CD14-positive monocyte (primary cell): ENCODE measurements at regions not wholly inside any gene's neighbourhood (a gene's known extent, or its start where the extent isn't known, plus 50 kb on each side); places are given as distances from the start of the nearest gene placed in this dataset.

ENCODE experiments used
- DNase-seq, 3 donors: peaks; one replicate each; pipeline ENCODE4 v3.0.0-alpha.2; 2011 to 2022
- H2AFZ ChIP-seq: 2 replicates; pipeline ENCODE4 v1.6.0; 2012; ENCODE audit warnings: mild to moderate bottlenecking, low read depth, low read length, inconsistent platforms; ENCODE audit not compliant: insufficient read depth, poor library complexity, severe bottlenecking
- H3K27ac ChIP-seq, 2 donors: 1 replicate in 1 of 2; 2 replicates in 1 of 2; pipeline ENCODE4 v1.5.1; 2012 to 2013; ENCODE audit warnings: low read length in 2 of 2, control low read depth in 1 of 2, inconsistent platforms in 1 of 2, low read depth in 1 of 2, mild to moderate bottlenecking in 1 of 2
- H3K27me3 ChIP-seq, 2 donors: one replicate each; pipeline versions ENCODE4 v1.6.0 to v1.6.1; 2011 to 2013; ENCODE audit warnings: low read length in 2 of 2; ENCODE audit not compliant: control insufficient read depth in 2 of 2, insufficient read depth in 2 of 2
- H3K36me3 ChIP-seq, 2 donors: replicated peaks in 1 of 2; 1 replicate in 1 of 2; 2 replicates in 1 of 2; pipeline versions ENCODE4 v1.5.1 to v1.6.1; 2012 to 2013; ENCODE audit warnings: low read length in 2 of 2, control low read depth in 1 of 2, inconsistent platforms in 1 of 2, mild to moderate bottlenecking in 1 of 2; ENCODE audit not compliant: insufficient read depth in 2 of 2, control insufficient read depth in 1 of 2
- H3K4me1 ChIP-seq, 2 donors: 1 replicate in 1 of 2; 2 replicates in 1 of 2; pipeline versions ENCODE4 v1.5.1 to v1.6.1; 2012 to 2013; ENCODE audit warnings: low read length in 2 of 2, control low read depth in 1 of 2, inconsistent platforms in 1 of 2, mild to moderate bottlenecking in 1 of 2, moderate library complexity in 1 of 2; ENCODE audit not compliant: insufficient read depth in 2 of 2, control insufficient read depth in 1 of 2
- H3K4me2 ChIP-seq: replicated peaks from 2 replicates; pipeline ENCODE3; 2012; ENCODE audit warnings: low read length, moderate library complexity, mild to moderate bottlenecking; ENCODE audit not compliant: poor library complexity, severe bottlenecking; ENCODE audit errors: extremely low read depth
- H3K4me3 ChIP-seq, 3 experiments: fragments of 200-600 bp in 1 of 3; sonication (generic) in 1 of 3; replicated peaks in 1 of 3; 1 replicate in 2 of 3; 2 replicates in 1 of 3; pipeline ENCODE4 v1.5.1; 2011 to 2013; ENCODE audit warnings: low read length in 3 of 3, mild to moderate bottlenecking in 3 of 3, control low read depth in 2 of 3, low read depth in 2 of 3, inconsistent platforms in 1 of 3, moderate library complexity in 1 of 3
- H3K79me2 ChIP-seq: 2 replicates; pipeline ENCODE4 v1.6.0; 2012; ENCODE audit warnings: mild to moderate bottlenecking, control low read depth, inconsistent platforms, low read length, moderate library complexity; ENCODE audit not compliant: insufficient read depth
- H3K9ac ChIP-seq: 2 replicates; pipeline ENCODE4 v1.6.0; 2017; ENCODE audit warnings: low read length, mild to moderate bottlenecking; ENCODE audit not compliant: insufficient read depth, poor library complexity, severe bottlenecking
- H3K9me3 ChIP-seq, 2 donors: replicated peaks in 1 of 2; 1 replicate in 1 of 2; 2 replicates in 1 of 2; pipeline versions ENCODE4 v1.5.1 to v1.6.1; 2012 to 2013; ENCODE audit warnings: low read length in 2 of 2, control low read depth in 1 of 2; ENCODE audit not compliant: control insufficient read depth in 1 of 2, insufficient read depth in 1 of 2
- H4K20me1 ChIP-seq: 2 replicates; pipeline ENCODE4 v1.6.0; 2012; ENCODE audit warnings: mild to moderate bottlenecking, low read length, control low read depth, moderate library complexity; ENCODE audit not compliant: insufficient read depth
- H3K27ac Mint-ChIP-seq, 7 donors: one replicate each; pipeline ENCODE4 v1.8.0; 2020; ENCODE audit warnings: mild to moderate bottlenecking in 7 of 7, mixed read lengths in 7 of 7, moderate library complexity in 6 of 7, inconsistent platforms in 2 of 7
- H3K27me3 Mint-ChIP-seq, 3 donors: one replicate each; pipeline ENCODE4 v1.8.0; 2021 to 2022; ENCODE audit warnings: low read depth in 3 of 3, mild to moderate bottlenecking in 3 of 3, mixed read lengths in 3 of 3, moderate library complexity in 3 of 3, inconsistent platforms in 1 of 3
- H3K36me3 Mint-ChIP-seq, 2 donors: one replicate each; pipeline ENCODE4 v1.8.0; 2020; ENCODE audit warnings: mixed read lengths in 2 of 2, inconsistent platforms in 1 of 2, mild to moderate bottlenecking in 1 of 2
- H3K4me1 Mint-ChIP-seq: one replicate; pipeline ENCODE4 v1.8.0; 2020; ENCODE audit warnings: mild to moderate bottlenecking, mixed read lengths
- H3K4me3 Mint-ChIP-seq, 2 donors: one replicate each; pipeline ENCODE4 v1.8.0; 2020; ENCODE audit warnings: mild to moderate bottlenecking in 2 of 2, mixed read lengths in 2 of 2, moderate library complexity in 1 of 2
- H3K9me3 Mint-ChIP-seq, 7 donors: one replicate each; pipeline ENCODE4 v1.8.0; 2020 to 2022; ENCODE audit warnings: mixed read lengths in 7 of 7, mild to moderate bottlenecking in 6 of 7, moderate library complexity in 6 of 7, inconsistent platforms in 2 of 7
- WGBS: methylation state at CpG from one replicate; pipeline ENCODE4 v1.1.5; 2013; ENCODE audit warnings: missing lambda C conversion rate; ENCODE audit not compliant: insufficient coverage; 5-methylcytosine and 5-hydroxymethylcytosine counted together
- intact Hi-C, 2 donors: fragments of 100-400 bp; cut with micrococcal nuclease; formaldehyde crosslinking; loops; one replicate each; pipeline versions ENCODE4 v1.15.0 to v1.15.1; 2023
- TF ChIP-seq, protein P1 (sequence below): fragments of 200-600 bp; IDR thresholded peaks from one replicate; pipeline ENCODE4 v1.8.0; 2022; ENCODE audit warnings: antibody characterized with exemption, mild to moderate bottlenecking

DNA sequence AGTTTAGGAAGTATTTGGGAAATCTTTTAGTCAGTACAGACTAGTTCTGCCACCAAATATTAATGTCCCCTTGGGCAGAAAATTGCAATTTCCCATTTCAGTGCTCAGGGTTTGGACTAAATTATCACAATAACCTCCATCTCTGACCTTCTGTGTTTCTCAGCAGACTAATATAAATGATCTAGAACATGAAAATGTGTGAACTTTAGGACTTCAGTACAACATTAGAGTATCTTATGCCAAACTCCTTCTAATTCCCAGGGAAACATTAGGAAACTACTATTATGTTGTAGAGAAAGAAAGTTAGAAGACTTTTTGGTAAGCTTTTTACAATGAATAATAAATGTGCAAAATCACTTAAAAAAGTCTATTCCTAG is 1087.6 kb upstream of the CITED2 start:
- TF ChIP-seq, protein P1, sequence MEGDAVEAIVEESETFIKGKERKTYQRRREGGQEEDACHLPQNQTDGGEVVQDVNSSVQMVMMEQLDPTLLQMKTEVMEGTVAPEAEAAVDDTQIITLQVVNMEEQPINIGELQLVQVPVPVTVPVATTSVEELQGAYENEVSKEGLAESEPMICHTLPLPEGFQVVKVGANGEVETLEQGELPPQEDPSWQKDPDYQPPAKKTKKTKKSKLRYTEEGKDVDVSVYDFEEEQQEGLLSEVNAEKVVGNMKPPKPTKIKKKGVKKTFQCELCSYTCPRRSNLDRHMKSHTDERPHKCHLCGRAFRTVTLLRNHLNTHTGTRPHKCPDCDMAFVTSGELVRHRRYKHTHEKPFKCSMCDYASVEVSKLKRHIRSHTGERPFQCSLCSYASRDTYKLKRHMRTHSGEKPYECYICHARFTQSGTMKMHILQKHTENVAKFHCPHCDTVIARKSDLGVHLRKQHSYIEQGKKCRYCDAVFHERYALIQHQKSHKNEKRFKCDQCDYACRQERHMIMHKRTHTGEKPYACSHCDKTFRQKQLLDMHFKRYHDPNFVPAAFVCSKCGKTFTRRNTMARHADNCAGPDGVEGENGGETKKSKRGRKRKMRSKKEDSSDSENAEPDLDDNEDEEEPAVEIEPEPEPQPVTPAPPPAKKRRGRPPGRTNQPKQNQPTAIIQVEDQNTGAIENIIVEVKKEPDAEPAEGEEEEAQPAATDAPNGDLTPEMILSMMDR = no peak
- Histone ChIP-seq H3K79me2 (no peaks in the 10 kb centered on the region), H4K20me1 (no peaks in the 10 kb centered on the region), H3K4me1 (peaks cover 9 to 11% of the 10 kb centered on the region in 2 donors), H3K9ac (no peak overlapping the region), H3K9me3 (no peaks in the 10 kb centered on the region), H3K27me3 (no peaks in the 10 kb centered on the region), H3K4me2 (no peak overlapping the region), H3K27ac (no peak overlapping the region), H3K36me3 (no peaks in the 10 kb centered on the region), H3K4me3 (no peak overlapping the region), H2AFZ (no peak overlapping the region)
- no peaks in the 10 kb centered on the region for H3K36me3 Mint-ChIP-seq
- no peak overlapping the region for H3K27ac Mint-ChIP-seq
- peaks cover 0 to 16% (median 3%) of the 10 kb centered on the region in 7 donors for H3K9me3 Mint-ChIP-seq
- no peak overlapping the region for H3K4me3 Mint-ChIP-seq
- H3K4me1 Mint-ChIP-seq = peaks cover 14% of the 10 kb centered on the region
- DNase-seq = no peak
- intact Hi-C loops = no loop called here
- peaks cover 0 to 2% (median 0%) of the 10 kb centered on the region in 3 donors for H3K27me3 Mint-ChIP-seq

DNA sequence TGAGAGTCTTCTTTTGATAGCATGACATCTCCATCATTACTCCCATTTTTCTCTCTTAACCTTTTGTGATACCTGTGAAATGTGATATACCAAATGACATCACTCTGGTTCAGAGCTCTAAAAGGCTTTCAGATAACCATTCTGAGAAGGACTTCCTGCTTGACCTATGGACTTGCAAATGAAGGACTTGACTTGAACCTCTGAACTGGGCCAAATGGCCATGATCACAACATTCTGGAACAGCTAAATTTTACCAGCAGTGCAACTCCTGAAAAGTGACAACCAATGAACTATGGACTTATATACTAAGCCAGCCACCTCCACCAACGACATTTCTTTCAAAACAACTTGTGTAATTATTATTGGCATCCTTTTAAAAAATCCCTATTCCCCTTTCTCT is 1085.8 kb upstream of the CITED2 start:
- Mint-ChIP-seq H3K9me3 (peaks cover 0 to 9% (median 1%) of the 10 kb centered on the region in 7 donors), H3K36me3 (no peaks in the 10 kb centered on the region), H3K27ac (no peak overlapping the region), H3K4me1 (peaks cover 17% of the 10 kb centered on the region), H3K27me3 (peaks cover 0 to 2% (median 0%) of the 10 kb centered on the region in 3 donors), H3K4me3 (no peak overlapping the region)
- H3K27me3 ChIP-seq = no peaks in the 10 kb centered on the region
- no peaks in the 10 kb centered on the region for H4K20me1 ChIP-seq
- peaks cover 9 to 11% of the 10 kb centered on the region in 2 donors for H3K4me1 ChIP-seq
- no peaks in the 10 kb centered on the region for H3K36me3 ChIP-seq
- DNase-seq = no peak
- H3K27ac ChIP-seq = no peak overlapping the region
- intact Hi-C loops = no loop called here
- no peaks in the 10 kb centered on the region for H3K9me3 ChIP-seq
- TF ChIP-seq, protein P1 = no peak
- no peaks in the 10 kb centered on the region for H3K79me2 ChIP-seq
- no peak overlapping the region for H3K4me3 ChIP-seq
- WGBS = 60% methylated on average over 1 of the region's 1 CpG
- H2AFZ ChIP-seq = no peak overlapping the region
- no peak overlapping the region for H3K9ac ChIP-seq
- H3K4me2 ChIP-seq = no peak overlapping the region
